ENCODE measurements at regions not wholly inside any gene's neighbourhood (a gene's known extent, or its start where the extent isn't known, plus 50 kb on each side); places are given as distances from the start of the nearest gene placed in this dataset.
"Not testable (repeated sequence)": the region's sequence is repeated elsewhere in the genome, so short reads cannot be mapped to it uniquely, and the experiment has no call there.

DNA sequence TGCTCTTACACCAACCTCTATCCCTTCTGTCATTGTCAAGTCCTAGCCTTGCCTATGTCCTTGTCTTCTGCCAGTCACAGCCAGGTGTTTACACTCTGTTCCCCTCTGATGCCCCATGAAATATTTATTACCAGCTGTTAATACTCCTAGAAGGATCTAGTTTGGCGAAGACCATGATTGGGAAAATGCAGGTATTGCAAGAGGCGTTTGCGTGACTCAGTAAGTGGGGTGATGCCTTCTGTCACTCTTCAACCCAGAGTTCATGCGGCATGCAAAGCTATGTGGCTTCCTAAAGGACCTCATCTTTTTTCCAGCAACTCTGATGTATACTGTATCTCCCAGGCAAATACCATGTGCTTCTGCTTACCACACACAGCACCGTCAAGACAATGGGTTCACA is 81.8 kb upstream of the GJB6 start:
- in situ Hi-C loops (cut with HindIII; ENCODE audit: low sequenced_read_pairs), result no loop called here

DNA sequence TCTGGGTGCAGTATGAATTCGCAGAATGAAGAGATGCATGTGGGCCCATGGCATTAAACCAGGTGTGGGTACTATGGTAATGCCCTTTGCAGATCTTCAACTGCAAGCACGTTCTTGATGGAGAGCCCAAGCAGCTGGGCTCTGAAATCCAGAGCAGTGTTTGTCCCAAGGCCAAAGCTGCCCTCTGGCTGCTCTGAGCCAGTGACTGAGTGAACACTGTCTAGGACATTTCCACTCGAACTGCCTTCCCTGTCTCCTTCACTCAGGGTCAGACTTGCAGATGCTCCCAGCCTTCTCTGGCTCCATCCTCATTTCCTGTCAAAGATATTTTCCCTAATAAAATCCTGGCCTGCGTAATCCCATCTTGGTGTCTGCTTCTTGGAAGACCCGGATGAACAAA is 80.2 kb upstream of the GJB6 start:
- in situ Hi-C loops (cut with HindIII; ENCODE audit: low sequenced_read_pairs), result no loop called here

GRCh38 chr13:20311596-20311995 is 79.5 kb upstream of the GJB6 start:
- in situ Hi-C loops (cut with HindIII; ENCODE audit: low sequenced_read_pairs), result no loop called here

DNA sequence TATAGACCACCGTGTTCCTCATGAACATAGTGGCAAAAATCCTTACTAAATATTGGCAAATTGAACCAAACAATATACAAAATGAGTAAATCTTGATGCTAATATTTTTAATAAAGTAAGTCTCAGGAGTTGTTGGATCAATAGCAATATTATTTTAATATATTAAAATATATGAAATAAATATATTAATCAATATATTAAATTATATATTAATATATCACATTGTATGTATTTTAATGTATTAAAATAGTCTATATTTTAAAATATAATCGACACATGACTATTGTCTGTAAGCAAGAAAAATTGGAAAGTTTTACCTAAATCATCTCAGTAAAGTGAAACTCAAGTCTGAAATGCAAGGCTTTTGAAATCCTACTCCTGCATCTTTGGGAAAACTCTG is 78.9 kb upstream of the GJB6 start:
- in situ Hi-C loops (cut with HindIII; ENCODE audit: low sequenced_read_pairs), result no loop called here

- in situ Hi-C loops (cut with HindIII; ENCODE audit: low sequenced_read_pairs), result no loop called here
Measured at GRCh38 chr13:20306039-20306438, 73.9 kb upstream of the GJB6 start.

DNA sequence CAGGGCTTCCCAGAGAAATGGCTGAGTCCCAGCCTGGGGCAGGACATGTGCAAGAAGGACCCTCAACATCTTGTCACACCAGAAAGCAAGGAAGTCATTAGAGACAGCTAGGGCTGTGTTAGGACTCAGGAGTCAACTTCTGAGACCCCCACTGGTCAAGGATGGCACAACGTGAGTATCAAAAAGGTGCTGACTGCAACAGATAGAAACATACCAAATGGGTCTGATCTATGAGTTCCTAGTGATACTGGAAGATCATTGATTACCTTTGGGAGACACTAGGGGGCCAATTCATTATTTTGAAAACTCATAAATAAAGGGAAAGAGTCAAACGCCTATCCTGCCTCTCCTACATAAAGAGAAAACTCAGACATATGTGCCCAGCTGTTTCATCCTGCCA is 73.5 kb upstream of the GJB6 start:
- in situ Hi-C loops (cut with HindIII; ENCODE audit: low sequenced_read_pairs), result no loop called here

DNA sequence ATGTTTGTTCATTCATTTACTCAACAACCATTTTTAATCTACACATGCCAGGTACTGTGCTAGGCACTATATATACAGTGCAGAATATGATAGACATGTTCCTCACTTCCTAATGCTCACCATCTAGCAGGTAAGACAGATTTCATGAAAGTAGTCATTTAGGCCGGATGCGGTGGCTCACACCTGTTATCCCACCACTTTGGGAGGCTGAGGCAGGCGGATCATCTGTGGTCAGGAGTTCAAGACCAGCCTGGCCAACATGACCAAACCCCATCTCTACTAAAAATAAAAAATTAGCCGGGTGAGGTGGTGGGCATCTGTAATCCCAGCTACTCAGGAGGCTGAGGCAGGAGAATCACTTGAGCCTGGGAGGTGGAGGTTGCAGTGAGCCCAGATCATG is 71.9 kb upstream of the GJB6 start:
- in situ Hi-C loops (cut with HindIII; ENCODE audit: low sequenced_read_pairs), result not testable (repeated sequence)

- in situ Hi-C loops (cut with HindIII; ENCODE audit: low sequenced_read_pairs), result no loop called here
Measured at GRCh38 chr13:20303636-20304035, 71.5 kb upstream of the GJB6 start.

GRCh38 chr13:20301403-20302071 is 69.4 kb upstream of the GJB6 start:
- in situ Hi-C loops (cut with HindIII; ENCODE audit: low sequenced_read_pairs), result no loop called here

- in situ Hi-C loops (cut with HindIII; ENCODE audit: low sequenced_read_pairs), result no loop called here
Measured at GRCh38 chr13:20301015-20301402, 68.9 kb upstream of the GJB6 start.

DNA sequence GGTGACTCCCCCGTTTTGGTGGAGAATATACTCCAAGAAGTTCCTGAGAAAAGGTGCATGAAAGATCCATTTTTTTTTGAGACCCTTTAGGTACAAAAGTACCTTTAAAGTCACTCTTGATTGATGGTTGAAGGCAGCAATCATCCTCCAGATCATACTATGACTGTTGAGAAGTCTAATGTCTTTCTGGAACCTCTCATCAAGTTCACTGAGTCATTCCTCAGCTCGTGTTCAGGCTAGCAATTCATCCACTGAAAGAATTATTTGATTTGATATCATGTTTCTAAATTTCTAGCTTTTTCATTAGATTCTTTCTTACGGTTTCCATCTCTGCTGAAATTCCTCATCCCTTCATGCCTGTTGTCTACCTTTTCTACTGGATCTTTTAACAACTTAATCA is 65.1 kb upstream of the GJB6 start:
- in situ Hi-C loops (cut with HindIII; ENCODE audit: low sequenced_read_pairs), result no loop called here

GRCh38 chr13:20295956-20296355 is 63.8 kb upstream of the GJB6 start:
- in situ Hi-C loops (cut with HindIII; ENCODE audit: low sequenced_read_pairs), result no loop called here

DNA sequence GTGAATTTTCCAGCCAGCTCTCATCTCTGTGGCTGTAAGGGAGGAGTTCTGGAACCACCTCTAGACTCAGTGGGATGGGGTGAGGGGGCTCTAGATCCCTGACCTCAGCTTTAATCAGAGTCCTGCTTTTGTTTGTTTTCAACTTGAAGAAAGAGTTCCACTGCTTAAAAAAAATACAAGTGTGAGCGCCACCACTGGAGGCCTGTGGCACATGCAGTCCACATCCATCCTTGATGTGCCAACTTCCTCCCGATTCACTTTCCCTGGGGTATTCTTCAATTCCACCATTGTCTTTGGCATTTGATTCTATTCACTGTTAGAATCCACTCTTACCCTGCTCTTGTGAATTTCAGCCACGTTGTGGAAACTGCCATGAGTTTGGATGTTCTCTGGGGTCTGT is 62.4 kb upstream of the GJB6 start:
- in situ Hi-C loops (cut with HindIII; ENCODE audit: low sequenced_read_pairs), result no loop called here

- in situ Hi-C loops (cut with HindIII; ENCODE audit: low sequenced_read_pairs), result not testable (repeated sequence)
Measured at GRCh38 chr13:20292301-20292700, 60.2 kb upstream of the GJB6 start.

GRCh38 chr13:20291675-20292074 is 59.6 kb upstream of the GJB6 start:
- in situ Hi-C loops (cut with HindIII; ENCODE audit: low sequenced_read_pairs), result no loop called here

GRCh38 chr13:20291037-20291436 is 58.9 kb upstream of the GJB6 start:
- in situ Hi-C loops (cut with HindIII; ENCODE audit: low sequenced_read_pairs), result no loop called here

- in situ Hi-C loops (cut with HindIII; ENCODE audit: low sequenced_read_pairs), result loop anchor here (5.0 to 10.0 kb wide), 3 partner anchors 36 to 96 kb away; partner anchors contain the start of gene GJB2
Measured at GRCh38 chr13:20288561-20288960, 56.4 kb upstream of the GJB6 start.

DNA sequence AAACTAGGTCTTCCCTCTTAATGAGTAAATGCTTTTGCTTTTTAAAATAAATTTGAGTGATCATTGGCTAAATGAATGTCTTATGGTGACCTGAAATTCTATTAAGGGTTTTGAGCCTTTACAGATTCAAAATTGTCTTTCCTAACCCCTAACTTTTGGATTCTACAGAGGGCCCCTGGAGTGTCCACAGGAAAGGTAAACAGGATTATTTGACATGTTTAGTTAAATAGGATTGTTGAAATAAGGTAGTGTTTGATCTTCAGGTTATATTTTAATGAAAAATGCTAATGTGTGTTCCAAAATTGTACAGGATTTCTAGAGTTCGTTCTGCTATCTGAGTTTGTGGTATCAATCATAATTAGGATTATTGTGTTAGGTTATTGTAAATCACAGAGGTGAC is 55.9 kb upstream of the GJB6 start:
- in situ Hi-C loops (cut with HindIII; ENCODE audit: low sequenced_read_pairs), result loop anchor here (5.0 to 10.0 kb wide), 3 partner anchors 36 to 96 kb away; partner anchors contain the start of gene GJB2

- in situ Hi-C loops (cut with HindIII; ENCODE audit: low sequenced_read_pairs), result loop anchor here (5.0 to 10.0 kb wide), 3 partner anchors 33 to 93 kb away; partner anchors contain the start of gene GJB2
Measured at GRCh38 chr13:20285530-20285929, 53.4 kb upstream of the GJB6 start.

All from endothelial cell of hepatic sinusoid (primary cell).